Cardiac muscle cell (in vitro differentiated cells and primary cell): ENCODE measurements at regions not wholly inside any gene's neighbourhood (a gene's known extent, or its start where the extent isn't known, plus 50 kb on each side); places are given as distances from the start of the nearest gene placed in this dataset.
"Not testable (repeated sequence)": the region's sequence is repeated elsewhere in the genome, so short reads cannot be mapped to it uniquely, and the experiment has no call there.

Source experiments
- DNase-seq, 2 donors: peaks; one replicate each; pipeline versions ENCODE4 v3.0.0 to v3.0.0-alpha.2; 2010 to 2017; ENCODE audit warnings: low read depth in 1 of 2, low spot score in 1 of 2
- H3K27ac ChIP-seq: fragments of 200-600 bp; sonication (generic); 2 replicates; pipeline ENCODE4 v1.5.1; 2016
- H3K27me3 ChIP-seq: fragments of 200-600 bp; sonication (generic); 2 replicates; pipeline ENCODE4 v1.6.0; 2016; ENCODE audit warnings: control low read depth
- H3K36me3 ChIP-seq: fragments of 200-600 bp; sonication (generic); 2 replicates; pipeline ENCODE4 v1.5.1; 2016; ENCODE audit warnings: control low read depth
- H3K4me1 ChIP-seq: fragments of 200-600 bp; sonication (generic); 2 replicates; pipeline ENCODE4 v1.8.1; 2017; ENCODE audit warnings: low read depth, mild to moderate bottlenecking, mixed run types
- H3K4me3 ChIP-seq: fragments of 200-600 bp; sonication (generic); 2 replicates; pipeline ENCODE4 v1.5.1; 2016; ENCODE audit warnings: mild to moderate bottlenecking
- H3K9me3 ChIP-seq: fragments of 200-600 bp; sonication (generic); 2 replicates; pipeline ENCODE4 v1.5.1; 2017; ENCODE audit warnings: low read depth, mild to moderate bottlenecking, control low read depth
- TF ChIP-seq, protein P1 (sequence below): IDR thresholded peaks from 2 replicates; pipeline ENCODE4 v1.5.1; 2012; ENCODE audit warnings: low read depth, mild to moderate bottlenecking, low read length

DNA sequence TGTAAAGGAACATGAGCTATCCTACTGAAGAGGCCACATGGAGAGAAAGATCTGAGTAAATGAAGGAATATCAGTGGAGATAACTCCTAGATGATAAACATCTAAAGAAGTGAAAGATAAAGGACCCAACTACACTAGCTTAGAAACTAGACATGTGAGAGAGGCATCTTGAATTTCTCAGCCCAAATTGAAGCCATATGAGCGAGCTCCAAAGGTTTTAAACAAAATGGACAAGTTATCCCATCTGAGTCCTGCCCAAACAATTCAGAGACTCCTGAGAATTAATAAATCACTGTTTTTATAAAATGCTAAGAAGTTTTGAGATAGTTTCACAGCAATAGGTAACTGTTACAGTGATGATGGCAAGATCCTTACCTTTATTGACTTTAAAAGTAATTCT is 438.9 kb downstream of the NAV3 start:
- TF ChIP-seq, protein P1, sequence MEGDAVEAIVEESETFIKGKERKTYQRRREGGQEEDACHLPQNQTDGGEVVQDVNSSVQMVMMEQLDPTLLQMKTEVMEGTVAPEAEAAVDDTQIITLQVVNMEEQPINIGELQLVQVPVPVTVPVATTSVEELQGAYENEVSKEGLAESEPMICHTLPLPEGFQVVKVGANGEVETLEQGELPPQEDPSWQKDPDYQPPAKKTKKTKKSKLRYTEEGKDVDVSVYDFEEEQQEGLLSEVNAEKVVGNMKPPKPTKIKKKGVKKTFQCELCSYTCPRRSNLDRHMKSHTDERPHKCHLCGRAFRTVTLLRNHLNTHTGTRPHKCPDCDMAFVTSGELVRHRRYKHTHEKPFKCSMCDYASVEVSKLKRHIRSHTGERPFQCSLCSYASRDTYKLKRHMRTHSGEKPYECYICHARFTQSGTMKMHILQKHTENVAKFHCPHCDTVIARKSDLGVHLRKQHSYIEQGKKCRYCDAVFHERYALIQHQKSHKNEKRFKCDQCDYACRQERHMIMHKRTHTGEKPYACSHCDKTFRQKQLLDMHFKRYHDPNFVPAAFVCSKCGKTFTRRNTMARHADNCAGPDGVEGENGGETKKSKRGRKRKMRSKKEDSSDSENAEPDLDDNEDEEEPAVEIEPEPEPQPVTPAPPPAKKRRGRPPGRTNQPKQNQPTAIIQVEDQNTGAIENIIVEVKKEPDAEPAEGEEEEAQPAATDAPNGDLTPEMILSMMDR, result no peak
- Histone ChIP-seq H3K9me3 (no peaks in the 10 kb centered on the region), H3K4me1 (no peaks in the 10 kb centered on the region), H3K27ac (no peak overlapping the region), H3K36me3 (no peaks in the 10 kb centered on the region), H3K4me3 (no peak overlapping the region), H3K27me3 (no peaks in the 10 kb centered on the region)
- no peak for DNase-seq

DNA sequence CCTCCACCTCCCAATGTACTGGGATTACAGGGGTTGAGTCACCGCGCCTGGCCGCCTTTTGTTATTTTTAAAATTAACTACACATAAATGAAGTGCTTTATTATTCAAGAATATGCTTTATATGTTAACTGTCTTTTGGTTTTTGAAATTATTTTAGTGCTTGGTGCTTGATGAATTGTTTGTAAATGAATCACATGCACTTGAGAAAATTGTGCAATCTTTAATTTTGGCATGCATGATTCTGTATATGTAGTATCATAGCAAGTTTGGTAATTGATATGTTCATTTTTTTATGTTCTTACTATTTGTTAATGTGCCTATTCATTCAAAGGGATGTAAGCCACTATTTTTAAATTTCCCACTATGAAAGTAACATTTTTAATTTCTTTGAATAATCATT is 440.9 kb downstream of the NAV3 start:
- no peaks in the 10 kb centered on the region for H3K4me1 ChIP-seq
- no peaks in the 10 kb centered on the region for H3K9me3 ChIP-seq
- peak in 1 of 2 donors; percentile 25 for DNase-seq
- TF ChIP-seq, protein P1, result no peak
- H3K36me3 ChIP-seq, result no peaks in the 10 kb centered on the region
- H3K4me3 ChIP-seq, result no peak overlapping the region
- H3K27me3 ChIP-seq, result no peaks in the 10 kb centered on the region
- no peak overlapping the region for H3K27ac ChIP-seq

DNA sequence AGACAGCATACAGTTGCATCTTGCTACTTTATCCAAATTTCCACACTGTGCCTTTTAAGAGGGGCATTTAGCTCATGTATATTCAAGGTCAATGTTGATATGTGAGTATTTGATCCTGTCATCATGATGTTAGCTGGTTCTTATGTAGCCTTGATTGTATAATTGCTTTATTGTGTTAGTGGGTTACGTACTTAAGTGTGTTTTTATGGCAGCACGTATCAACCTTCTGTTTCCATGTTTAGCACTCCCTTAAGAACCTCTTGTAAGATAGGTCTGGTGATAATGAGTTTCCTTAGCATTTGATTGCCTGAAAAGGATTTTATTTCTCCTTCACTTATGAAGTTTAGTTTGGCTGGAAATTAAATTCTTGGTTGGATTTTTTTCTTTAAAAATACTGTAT is 445.2 kb downstream of the NAV3 start:
- Histone ChIP-seq H3K27ac (no peak overlapping the region), H3K27me3 (no peaks in the 10 kb centered on the region), H3K4me3 (no peak overlapping the region), H3K4me1 (no peaks in the 10 kb centered on the region), H3K36me3 (no peaks in the 10 kb centered on the region), H3K9me3 (no peaks in the 10 kb centered on the region)
- DNase-seq, result no peak
- TF ChIP-seq, protein P1, result no peak

DNA sequence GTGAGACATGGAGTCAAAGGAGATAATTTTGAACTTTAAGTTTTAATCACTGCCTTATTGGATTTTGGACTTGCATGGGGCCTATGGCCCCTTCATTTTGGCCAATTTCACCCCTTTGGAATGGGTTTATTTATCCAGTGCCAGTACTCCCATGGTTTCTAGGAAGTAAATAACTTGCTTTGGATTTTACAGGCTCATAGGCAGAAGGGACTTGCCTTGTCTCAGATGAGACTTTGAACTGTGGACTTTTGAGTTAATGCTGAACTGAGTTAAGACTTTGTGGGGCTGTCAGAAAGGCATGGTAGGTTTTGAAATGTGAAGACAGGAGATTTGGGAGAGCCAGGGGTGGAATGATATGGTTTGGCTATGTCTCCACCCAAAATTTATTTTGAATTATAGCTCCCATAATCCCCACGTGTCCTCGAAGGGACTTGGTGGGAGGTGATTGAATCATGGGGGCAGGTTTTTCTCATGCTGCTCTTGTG is 448.1 kb downstream of the NAV3 start:
- H3K4me1 ChIP-seq, result no peaks in the 10 kb centered on the region
- no peaks in the 10 kb centered on the region for H3K9me3 ChIP-seq
- no peak overlapping the region for H3K27ac ChIP-seq
- no peaks in the 10 kb centered on the region for H3K27me3 ChIP-seq
- DNase-seq, result no peak
- no peaks in the 10 kb centered on the region for H3K36me3 ChIP-seq
- TF ChIP-seq, protein P1, result no peak
- no peak overlapping the region for H3K4me3 ChIP-seq

DNA sequence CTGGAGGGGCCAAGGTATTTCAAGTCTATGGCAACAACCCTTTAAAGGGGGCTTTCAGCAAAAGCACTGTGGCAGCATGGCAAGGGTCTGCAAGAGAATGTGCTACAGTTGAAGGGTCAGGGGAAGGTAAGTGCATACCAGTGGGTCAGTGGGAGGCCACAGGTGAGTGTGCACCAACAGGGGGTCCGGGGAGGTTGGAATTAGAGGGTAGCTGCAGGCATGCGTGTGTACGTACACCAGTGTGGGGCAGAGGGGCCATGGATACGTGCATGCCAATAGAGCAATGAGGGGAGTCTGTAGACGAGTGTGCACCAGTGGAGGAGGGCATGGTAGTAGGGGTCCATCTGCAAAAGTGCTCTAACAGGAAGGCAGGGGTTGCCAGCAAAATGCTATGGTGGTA is 448.9 kb downstream of the NAV3 start:
- H3K4me1 ChIP-seq, result no peaks in the 10 kb centered on the region
- TF ChIP-seq, protein P1, result no peak
- no peak for DNase-seq
- no peak overlapping the region for H3K27ac ChIP-seq
- no peaks in the 10 kb centered on the region for H3K36me3 ChIP-seq
- H3K9me3 ChIP-seq, result no peaks in the 10 kb centered on the region
- H3K27me3 ChIP-seq, result no peaks in the 10 kb centered on the region
- no peak overlapping the region for H3K4me3 ChIP-seq

DNA sequence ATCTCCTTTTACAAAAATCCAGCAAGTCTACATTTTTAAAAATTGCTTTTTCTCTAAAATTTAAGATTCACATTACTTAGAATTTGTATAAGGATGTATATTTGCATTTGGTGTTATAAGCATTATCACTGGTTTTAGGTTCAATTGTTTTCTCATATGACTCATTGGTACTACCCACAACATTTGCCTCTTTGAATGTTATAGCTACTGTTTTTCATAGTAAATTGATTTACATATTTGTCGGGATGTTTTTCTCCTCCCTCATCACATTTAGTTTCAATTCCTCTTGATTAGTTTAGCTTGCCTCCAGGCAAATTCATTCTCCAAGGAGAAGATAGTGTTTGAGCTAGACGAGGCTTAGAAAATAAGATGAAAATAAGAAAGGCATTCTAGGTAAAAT is 450.4 kb downstream of the NAV3 start:
- H3K4me3 ChIP-seq, H3K27me3 ChIP-seq, DNase-seq, H3K27ac ChIP-seq, H3K4me1 ChIP-seq, H3K36me3 ChIP-seq, H3K9me3 ChIP-seq: not testable (repeated sequence)
